DMS79 (cell line): ENCODE measurements at regions not wholly inside any gene's neighbourhood (a gene's known extent, or its start where the extent isn't known, plus 50 kb on each side); places are given as distances from the start of the nearest gene placed in this dataset.
"Not testable (repeated sequence)": the region's sequence is repeated elsewhere in the genome, so short reads cannot be mapped to it uniquely, and the experiment has no call there.

ENCODE experiments used
- DNase-seq: peaks from one replicate; lab custom pipeline; 2025; lab: John Stamatoyannopoulos, UW

DNA sequence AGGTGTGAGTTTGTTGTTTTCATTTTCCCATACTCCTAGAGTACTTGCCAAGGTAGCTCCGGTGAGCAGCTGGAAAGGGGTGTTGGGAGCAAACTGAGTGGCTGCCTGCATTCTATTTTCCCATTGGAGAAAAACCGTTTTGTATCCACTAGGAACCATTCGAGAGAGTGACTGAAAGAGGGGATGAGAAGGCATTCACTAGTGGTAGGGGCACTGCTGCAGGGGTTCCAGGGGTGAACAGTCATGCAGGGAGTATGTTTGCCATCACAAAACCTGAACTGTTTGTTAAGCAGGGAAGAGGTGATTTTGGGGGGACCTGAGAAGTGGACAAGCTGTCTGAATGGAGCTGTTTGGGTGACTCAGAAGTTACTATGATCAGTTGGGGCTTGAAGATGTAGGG is 367.5 kb upstream of the SFSWAP start:
- DNase-seq = not testable (repeated sequence)

GRCh38 chr12:131344715-131345520 is 366.0 kb upstream of the SFSWAP start:
- not testable (repeated sequence) for DNase-seq

GRCh38 chr12:131345521-131346436 is 365.1 kb upstream of the SFSWAP start:
- DNase-seq = no peak

GRCh38 chr12:131346555-131347344 is 364.1 kb upstream of the SFSWAP start:
- no peak for DNase-seq

DNA sequence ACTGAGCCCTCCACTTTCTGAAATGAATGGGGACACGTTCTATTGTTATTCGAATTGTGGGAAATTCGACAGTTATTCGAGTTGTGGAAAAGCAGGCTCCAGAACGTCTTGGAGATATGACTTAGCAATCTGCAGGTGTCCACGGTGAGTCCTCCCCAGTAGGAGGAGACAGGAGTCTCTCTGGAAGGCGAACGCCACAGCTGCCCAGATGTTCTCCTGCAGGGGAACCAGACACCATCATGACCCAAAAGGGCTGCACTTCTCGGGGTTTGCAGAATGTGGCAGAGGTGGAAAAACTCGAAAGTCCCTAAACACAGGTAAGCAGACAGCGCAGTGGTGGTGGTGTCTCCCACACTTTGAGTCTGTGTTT is 363.6 kb upstream of the SFSWAP start:
- no peak for DNase-seq

GRCh38 chr12:131347732-131348131 is 363.2 kb upstream of the SFSWAP start:
- DNase-seq = no peak

- no peak for DNase-seq
Observed at GRCh38 chr12:131348231-131348630, 362.7 kb upstream of the SFSWAP start.

GRCh38 chr12:131348646-131349045 is 362.2 kb upstream of the SFSWAP start:
- DNase-seq = no peak

GRCh38 chr12:131349397-131350127 is 361.3 kb upstream of the SFSWAP start:
- DNase-seq = no peak

DNA sequence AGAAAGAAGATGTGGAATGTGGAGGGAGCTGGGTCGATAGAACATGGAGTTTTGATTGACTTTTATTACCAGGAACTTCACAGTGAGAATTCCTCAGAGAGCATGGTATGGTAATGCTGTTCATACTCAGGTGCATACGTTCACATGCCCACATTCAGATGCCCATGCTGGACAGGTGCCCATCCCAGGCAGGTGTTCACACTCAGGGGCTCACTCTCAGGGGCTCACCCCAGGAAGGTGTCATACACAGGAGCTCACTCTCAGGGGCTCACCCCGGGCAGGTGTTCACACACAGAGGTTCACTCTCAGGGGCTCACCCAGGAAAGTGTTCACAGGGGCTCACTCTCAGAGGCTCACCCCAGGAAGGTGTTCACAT is 360.0 kb upstream of the SFSWAP start:
- DNase-seq = no peak

GRCh38 chr12:131351319-131352028 is 359.4 kb upstream of the SFSWAP start:
- DNase-seq = no peak

DNA sequence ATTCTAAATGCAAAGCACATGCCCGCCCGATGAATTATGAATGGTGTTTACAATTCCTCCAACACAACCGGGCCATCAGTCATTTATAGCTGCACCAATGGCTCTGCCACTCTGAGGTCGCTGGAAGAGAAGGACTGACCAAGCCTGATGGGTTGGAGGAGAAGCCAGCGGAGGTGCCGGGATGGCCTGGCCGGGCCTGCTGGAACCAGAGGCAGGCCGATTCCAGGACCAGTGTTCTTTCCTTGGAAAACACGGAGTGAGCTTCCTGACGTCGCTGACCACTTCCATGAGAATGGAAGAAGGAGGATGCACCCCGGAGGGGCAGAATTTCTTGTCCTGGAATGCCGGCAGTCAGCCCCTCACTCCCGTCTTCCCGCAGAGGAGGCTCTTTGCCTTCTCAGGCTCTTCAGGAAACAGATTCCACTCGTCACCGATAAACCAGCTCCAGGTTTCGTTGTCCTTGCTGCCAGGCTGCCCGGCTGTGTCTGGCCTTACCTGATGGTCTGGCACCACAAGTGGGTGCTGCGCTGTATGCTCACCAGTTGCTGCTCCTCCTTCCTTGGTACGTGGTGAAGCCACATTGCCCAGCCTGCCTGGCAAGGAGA is 358.5 kb upstream of the SFSWAP start:
- no peak for DNase-seq

- no peak for DNase-seq
Observed at GRCh38 chr12:131353376-131353775, 357.5 kb upstream of the SFSWAP start.

- DNase-seq = no peak
Observed at GRCh38 chr12:131353826-131354225, 357.1 kb upstream of the SFSWAP start.

DNA sequence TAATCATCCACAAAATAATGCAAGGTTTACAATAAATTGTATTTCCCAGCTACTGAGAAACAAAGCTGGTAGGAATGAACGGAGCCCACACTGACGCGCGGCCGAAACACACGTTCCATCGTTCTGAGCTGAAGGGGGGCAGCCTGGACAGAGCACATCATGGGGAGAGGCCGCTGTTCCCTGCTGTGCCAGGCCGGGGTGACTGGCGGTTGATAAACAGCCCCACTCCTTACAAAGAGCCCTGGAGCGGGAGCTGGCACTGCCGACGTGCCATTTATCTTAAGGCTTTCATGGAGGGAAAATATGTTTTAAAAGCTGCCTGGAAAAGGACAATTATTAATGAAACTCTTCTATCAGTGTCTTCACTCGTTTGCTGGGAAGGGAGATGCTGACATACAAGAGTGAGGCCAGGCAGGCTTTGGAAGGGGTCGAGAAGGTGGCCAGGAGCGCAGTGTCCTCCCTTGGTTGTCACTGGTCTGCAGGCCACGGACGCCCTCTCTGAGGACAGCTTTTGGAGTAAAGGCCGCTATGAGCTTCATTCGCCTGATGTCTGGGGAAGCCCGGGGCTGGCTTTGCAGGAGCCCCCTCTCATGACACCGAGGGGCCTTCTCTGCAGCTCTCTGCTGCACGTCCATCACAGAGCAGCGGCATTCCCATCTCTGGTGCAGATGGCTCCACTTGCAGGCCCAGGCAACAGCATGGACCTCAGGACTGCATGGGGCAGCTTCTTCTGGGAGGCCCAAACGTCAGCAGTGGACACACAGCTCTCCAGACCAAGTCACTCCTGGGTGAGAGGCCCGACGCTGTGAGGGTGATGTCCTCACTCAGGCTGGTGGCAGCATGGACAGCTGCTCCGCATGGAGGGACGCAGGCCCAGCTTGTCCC is 355.3 kb upstream of the SFSWAP start:
- no peak for DNase-seq

- DNase-seq = no peak
Observed at GRCh38 chr12:131356485-131357184, 354.3 kb upstream of the SFSWAP start.

GRCh38 chr12:131357185-131357747 is 353.6 kb upstream of the SFSWAP start:
- no peak for DNase-seq

DNA sequence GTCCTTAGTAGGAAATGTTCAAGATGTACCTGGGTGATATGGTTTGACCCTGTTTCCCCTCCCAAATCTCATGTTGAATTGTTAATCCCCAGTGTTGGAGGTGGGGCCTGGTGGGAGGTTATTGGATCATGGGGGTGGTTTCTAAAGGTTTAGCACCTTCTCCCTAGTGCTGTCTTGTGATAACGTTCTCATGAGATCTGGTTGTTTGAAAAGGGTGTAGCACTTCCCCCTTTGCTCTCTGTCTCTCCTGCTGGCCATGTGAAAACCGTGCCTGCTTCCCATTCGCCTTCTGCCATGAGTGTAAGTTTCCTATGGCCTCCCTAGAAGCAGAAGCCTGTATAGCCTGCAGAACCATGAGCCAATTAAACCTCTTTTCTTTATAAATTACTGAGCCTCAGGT is 353.0 kb upstream of the SFSWAP start:
- DNase-seq = no peak
